NT2/D1 (cell line): ENCODE measurements at regions not wholly inside any gene's neighbourhood (a gene's known extent, or its start where the extent isn't known, plus 50 kb on each side); places are given as distances from the start of the nearest gene placed in this dataset.

Experiments used
- SUZ12 ChIP-seq: IDR thresholded peaks from 2 replicates; pipeline ENCODE4 v1.6.1; 2011; ENCODE audit not compliant: insufficient read length, insufficient read depth; ENCODE audit errors: extremely low read depth
- YY1 ChIP-seq: IDR thresholded peaks from 2 replicates; pipeline ENCODE4 v1.6.1; 2011; ENCODE audit not compliant: insufficient read length, insufficient read depth
- ZNF274 ChIP-seq: IDR thresholded peaks from 2 replicates; pipeline ENCODE4 v1.6.1; 2011; ENCODE audit warnings: mild to moderate bottlenecking, low read depth, low read length

GRCh38 chr12:31866523-31866922 lies 92.7 kb upstream of the RESF1 start:
- TF ChIP-seq YY1 (no peak), ZNF274 (no peak), SUZ12 (no peak)
